ENCODE measurements at regions not wholly inside any gene's neighbourhood (a gene's known extent, or its start where the extent isn't known, plus 50 kb on each side); places are given as distances from the start of the nearest gene placed in this dataset.

DNA sequence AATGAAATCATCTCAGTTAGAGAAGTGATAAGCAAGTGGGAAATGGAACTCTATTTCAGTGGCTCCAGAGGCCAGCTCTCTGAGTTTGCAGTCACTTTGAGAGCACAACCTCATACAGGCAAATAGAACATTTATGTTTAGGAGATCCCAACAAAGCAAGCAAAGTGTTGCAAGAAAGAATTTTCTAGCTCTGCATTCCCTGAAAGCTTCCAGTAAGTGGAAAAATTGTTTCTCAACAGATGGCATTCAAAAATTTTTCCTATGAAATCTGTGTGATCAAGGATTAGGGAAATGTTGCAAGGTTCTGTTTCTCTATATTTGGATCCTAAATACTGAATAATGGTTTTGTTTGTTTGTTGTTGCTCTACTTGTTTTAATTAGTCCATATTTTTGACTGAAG is 764.2 kb upstream of the ZNF608 start:
- Histone ChIP-seq H3K4me2 (no peak overlapping the region), H3K9me3 (ENCODE audit: low read depth) (no peaks in the 10 kb centered on the region), H3K79me2 (ENCODE audit: low read depth) (no peaks in the 10 kb centered on the region), H3K4me1 (no peaks in the 10 kb centered on the region), H3K36me3 (no peaks in the 10 kb centered on the region), H3F3A (ENCODE audit: low read depth) (no peaks in the 10 kb centered on the region), H2AFZ (replicated peaks) (peak overlapping the region; percentile 30), H3K4me3 (no peak overlapping the region), H3K27ac (no peak overlapping the region), H3K9ac (no peak overlapping the region), H4K20me1 (ENCODE audit: low read depth) (no peaks in the 10 kb centered on the region), H3K27me3 (no peaks in the 10 kb centered on the region)
- no peak for TF ChIP-seq EZH2 (IDR thresholded peaks at IDR 0.05)
- TF ChIP-seq, protein P1, sequence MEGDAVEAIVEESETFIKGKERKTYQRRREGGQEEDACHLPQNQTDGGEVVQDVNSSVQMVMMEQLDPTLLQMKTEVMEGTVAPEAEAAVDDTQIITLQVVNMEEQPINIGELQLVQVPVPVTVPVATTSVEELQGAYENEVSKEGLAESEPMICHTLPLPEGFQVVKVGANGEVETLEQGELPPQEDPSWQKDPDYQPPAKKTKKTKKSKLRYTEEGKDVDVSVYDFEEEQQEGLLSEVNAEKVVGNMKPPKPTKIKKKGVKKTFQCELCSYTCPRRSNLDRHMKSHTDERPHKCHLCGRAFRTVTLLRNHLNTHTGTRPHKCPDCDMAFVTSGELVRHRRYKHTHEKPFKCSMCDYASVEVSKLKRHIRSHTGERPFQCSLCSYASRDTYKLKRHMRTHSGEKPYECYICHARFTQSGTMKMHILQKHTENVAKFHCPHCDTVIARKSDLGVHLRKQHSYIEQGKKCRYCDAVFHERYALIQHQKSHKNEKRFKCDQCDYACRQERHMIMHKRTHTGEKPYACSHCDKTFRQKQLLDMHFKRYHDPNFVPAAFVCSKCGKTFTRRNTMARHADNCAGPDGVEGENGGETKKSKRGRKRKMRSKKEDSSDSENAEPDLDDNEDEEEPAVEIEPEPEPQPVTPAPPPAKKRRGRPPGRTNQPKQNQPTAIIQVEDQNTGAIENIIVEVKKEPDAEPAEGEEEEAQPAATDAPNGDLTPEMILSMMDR (IDR thresholded peaks at IDR 0.05), result no peak
- TF ChIP-seq EZH2phosphoT487 (IDR thresholded peaks at IDR 0.05), result no peak
- Mint-ChIP-seq H3K36me3 (peaks cover 2% of the 10 kb centered on the region), H3K4me3 (no peak overlapping the region), H3K27ac (no peak overlapping the region), H3K9me3 (peaks cover 11% of the 10 kb centered on the region), H3K4me1 (no peaks in the 10 kb centered on the region), H3K27me3 (ENCODE audit: insufficient read depth, low read depth) (peaks cover 2% of the 10 kb centered on the region)
- DNase-seq (ENCODE audit: low spot score), result no peak

- Mint-ChIP-seq H3K27me3 (ENCODE audit: insufficient read depth, low read depth) (no peaks in the 10 kb centered on the region), H3K4me3 (no peak overlapping the region), H3K36me3 (no peaks in the 10 kb centered on the region), H3K4me1 (no peaks in the 10 kb centered on the region), H3K27ac (no peak overlapping the region), H3K9me3 (peaks cover 12% of the 10 kb centered on the region)
- Histone ChIP-seq H3K27ac (no peak overlapping the region), H3K4me1 (no peaks in the 10 kb centered on the region), H3F3A (ENCODE audit: low read depth) (no peaks in the 10 kb centered on the region), H3K27me3 (no peaks in the 10 kb centered on the region), H3K79me2 (ENCODE audit: low read depth) (no peaks in the 10 kb centered on the region), H3K9ac (no peak overlapping the region), H3K4me2 (no peak overlapping the region), H3K36me3 (no peaks in the 10 kb centered on the region), H4K20me1 (ENCODE audit: low read depth) (no peaks in the 10 kb centered on the region), H2AFZ (replicated peaks) (no peak overlapping the region), H3K9me3 (ENCODE audit: low read depth) (no peaks in the 10 kb centered on the region), H3K4me3 (no peak overlapping the region)
- TF ChIP-seq EZH2 (IDR thresholded peaks at IDR 0.05) (no peak), EZH2phosphoT487 (IDR thresholded peaks at IDR 0.05) (no peak)
- TF ChIP-seq, protein P1 (IDR thresholded peaks at IDR 0.05), result no peak
- DNase-seq (ENCODE audit: low spot score), result no peak
Observed at GRCh38 chr5:125517973-125518550, 771.6 kb upstream of the ZNF608 start.

GRCh38 chr5:125521289-125521688 is 774.9 kb upstream of the ZNF608 start:
- no peak overlapping the region for H3K27ac Mint-ChIP-seq
- Histone ChIP-seq H3K4me1 (no peaks in the 10 kb centered on the region), H3K9ac (no peak overlapping the region), H3K27ac (no peak overlapping the region), H3F3A (ENCODE audit: low read depth) (no peaks in the 10 kb centered on the region), H2AFZ (replicated peaks) (no peak overlapping the region), H3K79me2 (ENCODE audit: low read depth) (no peaks in the 10 kb centered on the region), H3K27me3 (no peaks in the 10 kb centered on the region), H3K4me3 (no peak overlapping the region), H3K36me3 (no peaks in the 10 kb centered on the region), H3K4me2 (no peak overlapping the region), H4K20me1 (ENCODE audit: low read depth) (no peaks in the 10 kb centered on the region), H3K9me3 (ENCODE audit: low read depth) (no peaks in the 10 kb centered on the region)
- no peak overlapping the region for H3K4me3 Mint-ChIP-seq
- H3K36me3 Mint-ChIP-seq, result no peaks in the 10 kb centered on the region
- H3K4me1 Mint-ChIP-seq, result no peaks in the 10 kb centered on the region
- no peak for DNase-seq (ENCODE audit: low spot score)
- no peaks in the 10 kb centered on the region for H3K27me3 Mint-ChIP-seq (ENCODE audit: insufficient read depth, low read depth)
- peaks cover 12% of the 10 kb centered on the region for H3K9me3 Mint-ChIP-seq
- TF ChIP-seq EZH2 (IDR thresholded peaks at IDR 0.05), result no peak
- TF ChIP-seq, protein P1 (IDR thresholded peaks at IDR 0.05), result no peak
- no peak for TF ChIP-seq EZH2phosphoT487 (IDR thresholded peaks at IDR 0.05)
